CD8-positive, alpha-beta memory T cell (primary cell): ENCODE measurements at regions not wholly inside any gene's neighbourhood (a gene's known extent, or its start where the extent isn't known, plus 50 kb on each side); places are given as distances from the start of the nearest gene placed in this dataset.
"Not testable (repeated sequence)": the region's sequence is repeated elsewhere in the genome, so short reads cannot be mapped to it uniquely, and the experiment has no call there.

Experiments used
- CTCF ChIA-PET: fragments of 350-600 bp; sonication (Branson Sonifier 250); formaldehyde crosslinking; loops from one replicate; lab custom pipeline; 2021; ENCODE audit warnings: antibody characterized with exemption; lab: Charles Lee
- POLR2A ChIA-PET: fragments of 350-600 bp; sonication (Branson Sonifier 250); formaldehyde crosslinking; loops from one replicate; lab custom pipeline; 2021; ENCODE audit warnings: antibody characterized with exemption; lab: Charles Lee
- DNase-seq, 5 donors: peaks; one replicate each; pipeline versions ENCODE4 v3.0.0 to v3.0.0-alpha.2; 2020 to 2022; ENCODE audit warnings: mixed read lengths in 1 of 5
- H3K27ac ChIP-seq: one replicate; pipeline ENCODE4 v1.7.0; 2013; ENCODE audit warnings: low read depth, mild to moderate bottlenecking, low read length, moderate library complexity
- H3K27me3 ChIP-seq: 2 replicates; pipeline ENCODE4 v1.7.0; 2013; ENCODE audit warnings: low read length, mild to moderate bottlenecking; ENCODE audit not compliant: insufficient read depth, poor library complexity, severe bottlenecking
- H3K36me3 ChIP-seq: 2 replicates; pipeline ENCODE4 v1.7.0; 2013; ENCODE audit warnings: mild to moderate bottlenecking, low read length, moderate library complexity; ENCODE audit not compliant: insufficient read depth
- H3K4me1 ChIP-seq: 2 replicates; pipeline ENCODE4 v1.7.0; 2013; ENCODE audit warnings: mild to moderate bottlenecking, low read length, moderate library complexity; ENCODE audit not compliant: insufficient read depth
- H3K4me3 ChIP-seq: 2 replicates; pipeline ENCODE4 v1.7.0; 2013; ENCODE audit warnings: mild to moderate bottlenecking, low read length
- H3K9me3 ChIP-seq: 2 replicates; pipeline ENCODE4 v1.7.0; 2013; ENCODE audit warnings: mild to moderate bottlenecking, low read length
- H3K27ac Mint-ChIP-seq, 8 donors: one replicate each; pipeline ENCODE4 v1.8.0; 2020 to 2021; ENCODE audit warnings: mixed read lengths in 8 of 8, mild to moderate bottlenecking in 6 of 8, inconsistent platforms in 3 of 8, moderate library complexity in 3 of 8
- H3K27me3 Mint-ChIP-seq, 2 donors: one replicate each; pipeline ENCODE4 v1.8.0; 2020 to 2021; ENCODE audit warnings: mixed read lengths in 2 of 2, mild to moderate bottlenecking in 1 of 2, moderate library complexity in 1 of 2
- H3K36me3 Mint-ChIP-seq, 3 donors: one replicate each; pipeline ENCODE4 v1.8.0; 2020 to 2021; ENCODE audit warnings: mixed read lengths in 3 of 3, inconsistent platforms in 1 of 3, mild to moderate bottlenecking in 1 of 3
- H3K4me1 Mint-ChIP-seq, 3 donors: one replicate each; pipeline ENCODE4 v1.8.0; 2020 to 2021; ENCODE audit warnings: mixed read lengths in 3 of 3, inconsistent platforms in 1 of 3, mild to moderate bottlenecking in 1 of 3
- H3K4me3 Mint-ChIP-seq, 7 donors: one replicate each; pipeline ENCODE4 v1.8.0; 2020 to 2021; ENCODE audit warnings: mixed read lengths in 7 of 7, mild to moderate bottlenecking in 6 of 7, moderate library complexity in 4 of 7, inconsistent platforms in 2 of 7
- H3K9me3 Mint-ChIP-seq, 5 donors: one replicate each; pipeline ENCODE4 v1.8.0; 2020 to 2022; ENCODE audit warnings: mixed read lengths in 5 of 5, mild to moderate bottlenecking in 3 of 5, moderate library complexity in 2 of 5, inconsistent platforms in 1 of 5

DNA sequence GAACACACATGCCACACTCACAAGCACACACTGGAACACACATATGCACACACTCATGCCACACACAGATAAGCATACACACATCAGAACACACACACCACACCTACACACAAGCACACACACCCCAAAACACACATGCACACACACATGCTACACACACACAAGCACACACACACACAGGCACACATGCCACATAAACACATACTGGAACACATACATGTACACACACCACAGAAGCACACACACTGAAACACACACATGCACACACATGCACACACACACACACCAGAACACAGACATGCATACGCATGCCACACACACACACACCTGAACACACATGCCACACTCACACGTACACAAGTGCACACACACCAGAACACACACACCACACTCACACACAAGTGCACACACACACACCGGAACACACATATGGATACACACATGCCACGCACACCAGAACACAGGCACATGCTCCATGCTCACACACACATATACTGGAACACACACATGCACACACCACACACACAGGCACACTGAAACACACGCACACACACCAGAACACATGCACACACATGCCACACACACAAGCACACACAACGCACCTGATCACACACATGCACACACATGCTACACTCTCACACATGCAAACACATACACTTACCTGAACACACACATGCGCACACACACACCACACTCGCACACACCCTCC is 78.0 kb upstream of the IRX4 start:
- ChIA-PET POLR2A (no interaction called here), CTCF (no interaction called here)
- no peak overlapping the region for H3K4me3 ChIP-seq
- H3K36me3 ChIP-seq, result no peaks in the 10 kb centered on the region
- no peak overlapping the region for H3K27ac ChIP-seq
- no peaks in the 10 kb centered on the region for H3K4me1 ChIP-seq
- Mint-ChIP-seq H3K4me1 (no peaks in the 10 kb centered on the region), H3K27me3 (peaks cover 3 to 27% of the 10 kb centered on the region in 2 donors), H3K9me3 (peaks cover 0 to 4% (median 0%) of the 10 kb centered on the region in 5 donors), H3K4me3 (no peak overlapping the region), H3K27ac (no peak overlapping the region), H3K36me3 (no peaks in the 10 kb centered on the region)
- DNase-seq, result no peak
- H3K9me3 ChIP-seq, result no peaks in the 10 kb centered on the region
- H3K27me3 ChIP-seq, result no peaks in the 10 kb centered on the region

DNA sequence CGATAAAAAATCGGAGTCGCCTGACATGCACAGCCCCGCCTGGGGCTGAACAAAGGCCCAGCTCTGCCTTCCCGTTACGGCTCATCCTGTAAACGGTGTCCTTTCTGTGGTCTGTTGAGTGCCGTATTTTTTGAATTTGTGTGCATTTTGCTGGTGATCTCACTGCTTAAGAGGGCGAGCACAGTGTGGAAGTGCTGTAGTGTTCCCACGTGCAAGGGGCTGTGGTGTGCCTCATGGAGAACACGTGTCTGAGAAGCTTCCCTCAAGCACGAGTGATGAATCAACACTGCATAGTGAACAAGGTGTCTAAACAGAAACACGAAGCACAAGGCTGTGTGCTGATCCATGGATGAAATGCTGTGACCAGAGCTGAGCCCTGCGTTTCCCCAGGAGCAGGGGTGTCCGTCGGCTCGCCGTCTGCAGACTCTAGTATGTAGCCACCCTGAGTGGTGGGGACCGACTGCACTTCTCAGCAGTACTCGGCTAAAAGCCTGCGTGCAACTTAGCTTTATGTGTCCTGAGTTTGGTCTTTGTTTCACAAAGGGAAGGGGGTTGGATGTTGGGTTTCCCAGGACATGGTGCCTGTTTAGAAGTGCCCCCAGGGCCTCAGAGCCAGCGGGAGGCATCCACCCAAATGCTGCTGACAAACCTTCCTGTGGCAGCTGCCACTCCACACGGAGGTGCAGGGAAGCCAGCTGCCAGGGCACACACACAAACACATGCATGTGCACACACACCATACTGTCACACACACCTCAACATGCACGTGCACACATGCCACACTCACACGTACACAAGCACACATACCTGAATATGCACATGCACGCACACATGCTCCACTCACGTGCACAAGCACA is 77.2 kb upstream of the IRX4 start:
- no peak for DNase-seq
- no peak overlapping the region for H3K4me3 ChIP-seq
- ChIA-PET POLR2A (no interaction called here), CTCF (no interaction called here)
- Mint-ChIP-seq H3K4me1 (no peaks in the 10 kb centered on the region), H3K27ac (no peak overlapping the region), H3K27me3 (peaks cover 3 to 26% of the 10 kb centered on the region in 2 donors), H3K4me3 (no peak overlapping the region), H3K9me3 (peaks cover 0 to 4% (median 0%) of the 10 kb centered on the region in 5 donors), H3K36me3 (no peaks in the 10 kb centered on the region)
- H3K36me3 ChIP-seq, result no peaks in the 10 kb centered on the region
- no peaks in the 10 kb centered on the region for H3K4me1 ChIP-seq
- H3K9me3 ChIP-seq, result no peaks in the 10 kb centered on the region
- no peak overlapping the region for H3K27ac ChIP-seq
- no peaks in the 10 kb centered on the region for H3K27me3 ChIP-seq

DNA sequence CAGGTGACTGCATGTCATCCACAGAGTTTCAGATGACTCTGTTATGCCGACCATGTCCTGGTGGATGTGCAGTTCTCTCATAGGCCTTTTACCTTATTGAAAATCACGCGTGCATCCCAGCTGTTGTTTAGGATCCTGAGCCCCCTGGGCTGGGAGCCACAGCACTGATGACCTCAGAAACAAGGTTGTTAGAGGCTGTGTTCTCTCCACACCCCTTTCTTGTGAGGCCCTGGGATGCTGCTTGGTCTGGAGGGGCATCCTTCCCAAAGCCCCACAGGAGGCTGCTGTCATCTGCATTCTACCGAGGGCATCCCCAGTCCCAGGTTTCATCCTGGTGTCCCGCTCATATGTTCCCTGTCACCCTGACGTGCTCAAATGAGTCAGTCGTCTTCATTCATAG is 76.5 kb upstream of the IRX4 start:
- Histone ChIP-seq H3K27ac (no peak overlapping the region), H3K4me3 (no peak overlapping the region), H3K27me3 (no peaks in the 10 kb centered on the region), H3K36me3 (no peaks in the 10 kb centered on the region), H3K9me3 (no peaks in the 10 kb centered on the region), H3K4me1 (no peaks in the 10 kb centered on the region)
- Mint-ChIP-seq H3K9me3 (peaks cover 0 to 4% (median 0%) of the 10 kb centered on the region in 5 donors), H3K27me3 (peaks cover 3 to 33% of the 10 kb centered on the region in 2 donors), H3K4me1 (no peaks in the 10 kb centered on the region), H3K4me3 (no peak overlapping the region), H3K36me3 (no peaks in the 10 kb centered on the region), H3K27ac (no peak overlapping the region)
- DNase-seq, result no peak
- ChIA-PET CTCF (no interaction called here), POLR2A (no interaction called here)

DNA sequence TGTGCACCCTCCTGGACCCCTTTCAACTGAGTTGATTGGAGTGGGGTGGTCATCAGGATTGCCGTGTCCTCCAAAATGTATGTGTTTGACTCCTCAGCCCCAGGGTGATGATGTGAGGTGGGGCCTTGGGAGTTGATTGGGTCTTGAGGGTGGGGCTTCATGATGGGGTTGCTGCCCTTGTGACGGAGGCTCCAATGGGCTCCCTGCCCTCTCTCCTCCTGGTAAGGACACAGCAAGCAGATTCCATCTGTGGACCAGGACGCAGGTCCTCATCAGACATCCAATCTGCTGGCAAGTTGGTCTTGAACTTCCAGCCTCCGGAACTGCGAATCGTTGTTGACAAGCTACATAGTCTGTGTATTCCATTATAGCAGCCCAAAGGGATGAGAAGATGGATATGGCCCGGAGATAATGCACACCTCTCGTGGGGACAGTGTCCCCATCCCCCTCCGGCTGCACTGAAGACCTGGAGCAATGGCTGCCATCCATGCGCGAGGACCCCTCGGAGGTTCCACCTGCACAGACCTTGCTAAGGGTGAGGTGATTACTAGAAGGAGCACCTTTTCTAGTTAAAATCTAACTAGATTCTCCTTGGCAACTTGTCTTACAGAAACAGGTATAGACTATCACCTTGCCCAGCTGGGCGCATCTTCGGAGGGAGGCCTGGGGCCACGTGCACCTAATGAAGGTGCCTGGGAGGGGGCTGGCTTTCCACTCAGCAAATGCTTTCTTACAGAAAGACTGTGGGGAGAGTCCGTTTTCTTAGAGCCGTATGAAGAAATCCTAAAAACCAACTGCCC is 75.7 kb upstream of the IRX4 start:
- Histone ChIP-seq H3K27ac (no peak overlapping the region), H3K36me3 (no peaks in the 10 kb centered on the region), H3K4me1 (no peaks in the 10 kb centered on the region), H3K4me3 (no peak overlapping the region), H3K9me3 (no peaks in the 10 kb centered on the region), H3K27me3 (no peaks in the 10 kb centered on the region)
- Mint-ChIP-seq H3K27me3 (peaks cover 3 to 31% of the 10 kb centered on the region in 2 donors), H3K4me1 (no peaks in the 10 kb centered on the region), H3K9me3 (peaks cover 0 to 4% (median 0%) of the 10 kb centered on the region in 5 donors), H3K27ac (no peak overlapping the region), H3K4me3 (no peak overlapping the region), H3K36me3 (no peaks in the 10 kb centered on the region)
- ChIA-PET CTCF (no interaction called here), POLR2A (no interaction called here)
- no peak for DNase-seq

DNA sequence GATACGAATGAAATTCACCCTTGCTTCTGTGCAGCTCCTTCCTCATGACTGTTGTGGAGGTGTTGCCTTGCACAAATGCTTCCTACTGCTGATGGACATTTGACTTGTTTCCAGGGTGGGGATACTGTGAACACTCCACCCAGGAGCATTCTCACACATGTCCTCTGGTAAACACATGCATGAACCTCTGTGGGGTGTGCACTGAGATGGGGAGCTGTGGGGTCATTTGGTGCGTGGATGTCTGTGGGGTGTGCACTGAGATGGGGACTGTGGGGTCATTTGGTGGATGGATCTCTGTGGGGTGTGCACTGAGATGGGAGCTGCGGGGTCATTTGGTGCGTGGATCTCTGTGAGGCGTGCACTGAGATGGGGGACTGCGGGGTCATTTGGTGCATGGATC is 72.9 kb upstream of the IRX4 start:
- Mint-ChIP-seq H3K36me3 (no peaks in the 10 kb centered on the region), H3K27me3 (peaks cover 2 to 30% of the 10 kb centered on the region in 2 donors), H3K9me3 (peaks cover 0 to 2% (median 0%) of the 10 kb centered on the region in 5 donors), H3K27ac (no peak overlapping the region), H3K4me1 (no peaks in the 10 kb centered on the region), H3K4me3 (no peak overlapping the region)
- H3K36me3 ChIP-seq, result no peaks in the 10 kb centered on the region
- DNase-seq, result no peak
- H3K4me3 ChIP-seq, result no peak overlapping the region
- ChIA-PET POLR2A (no interaction called here), CTCF (no interaction called here)
- H3K4me1 ChIP-seq, result no peaks in the 10 kb centered on the region
- no peak overlapping the region for H3K27ac ChIP-seq
- peaks cover 5% of the 10 kb centered on the region for H3K27me3 ChIP-seq
- H3K9me3 ChIP-seq, result no peaks in the 10 kb centered on the region

DNA sequence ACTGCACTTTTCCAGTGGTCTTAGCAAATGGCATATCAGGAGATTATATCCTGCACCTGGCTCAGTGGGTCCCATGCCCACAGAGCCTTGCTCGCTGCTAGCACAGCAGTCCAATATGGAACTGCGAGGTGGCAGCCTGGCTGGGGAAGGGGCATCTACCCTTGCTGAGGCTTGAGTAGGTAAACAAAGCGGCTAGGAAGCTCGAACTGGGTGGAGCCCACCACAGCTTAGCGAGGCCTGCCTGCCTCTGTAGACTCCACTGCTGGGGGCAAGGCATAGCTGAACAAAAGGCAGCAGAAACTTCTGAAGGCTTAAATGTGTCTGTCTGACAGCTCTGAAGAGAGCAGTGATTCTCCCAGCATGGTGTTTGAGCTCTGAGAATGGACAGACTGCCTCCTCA is 71.0 kb upstream of the IRX4 start:
- H3K4me1 ChIP-seq, H3K36me3 Mint-ChIP-seq, POLR2A ChIA-PET, H3K27me3 ChIP-seq, CTCF ChIA-PET, H3K9me3 ChIP-seq, H3K4me3 ChIP-seq, H3K36me3 ChIP-seq, H3K9me3 Mint-ChIP-seq, H3K27ac Mint-ChIP-seq, DNase-seq, H3K4me3 Mint-ChIP-seq, H3K27ac ChIP-seq, H3K4me1 Mint-ChIP-seq: not testable (repeated sequence)
- H3K27me3 Mint-ChIP-seq, result peaks cover 3 to 30% of the 10 kb centered on the region in 2 donors

DNA sequence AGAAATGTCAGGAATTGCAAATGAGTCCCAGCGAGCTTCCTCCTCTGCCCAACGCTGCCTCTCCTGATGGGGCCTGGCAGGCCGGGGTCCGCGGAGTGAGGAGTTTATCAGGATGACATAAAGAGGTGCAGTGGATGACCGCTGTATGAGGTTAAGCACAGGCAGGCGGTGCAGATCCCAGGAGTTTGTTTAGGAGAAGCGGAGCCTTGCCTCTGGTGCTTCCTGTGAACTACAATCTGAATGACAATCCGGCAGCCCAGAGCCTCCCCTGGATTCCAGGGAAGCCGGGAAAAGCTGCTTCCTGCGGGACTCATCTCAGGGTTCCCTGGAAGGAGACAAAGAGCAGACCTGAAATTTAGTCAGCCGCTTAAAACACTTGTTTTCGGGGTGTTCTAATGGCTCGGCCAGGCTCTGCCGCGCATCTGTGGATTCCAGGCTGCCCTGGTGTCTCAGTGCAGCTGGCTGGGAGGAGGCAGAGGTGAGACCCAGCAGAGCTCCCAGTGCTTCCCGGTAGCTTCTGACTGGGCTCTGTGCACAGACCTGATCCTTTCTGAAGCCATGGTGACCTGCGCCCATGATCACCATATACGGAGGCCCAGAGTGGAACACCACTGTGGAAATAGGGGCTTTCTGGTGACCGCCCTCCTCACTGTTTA is 69.8 kb upstream of the IRX4 start:
- H3K9me3 Mint-ChIP-seq, result no peaks in the 10 kb centered on the region
- peaks cover 3 to 31% of the 10 kb centered on the region in 2 donors for H3K27me3 Mint-ChIP-seq
- CTCF ChIA-PET, result no interaction called here

More for the DNA sequence above, 69.8 kb upstream of the IRX4 start:
- POLR2A ChIA-PET, result no interaction called here
- Mint-ChIP-seq H3K36me3 (no peaks in the 10 kb centered on the region), H3K27ac (no peak overlapping the region), H3K4me1 (no peaks in the 10 kb centered on the region), H3K4me3 (no peak overlapping the region)
- no peaks in the 10 kb centered on the region for H3K9me3 ChIP-seq
- H3K27ac ChIP-seq, result no peak overlapping the region
- no peak for DNase-seq
- H3K4me1 ChIP-seq, result no peaks in the 10 kb centered on the region
- H3K36me3 ChIP-seq, result no peaks in the 10 kb centered on the region
- H3K27me3 ChIP-seq, result peaks cover 5% of the 10 kb centered on the region
- H3K4me3 ChIP-seq, result no peak overlapping the region
